Trophoblast cell (in vitro differentiated cells and primary cell): ENCODE measurements at regions not wholly inside any gene's neighbourhood (a gene's known extent, or its start where the extent isn't known, plus 50 kb on each side); places are given as distances from the start of the nearest gene placed in this dataset.

ENCODE experiments used
- DNase-seq, 2 donors: peaks; one replicate each; pipeline ENCODE4 v3.0.0-alpha.2; 2016
- H2AFZ ChIP-seq: 2 replicates; pipeline ENCODE4 v1.6.1; 2013; ENCODE audit warnings: low read length, moderate library complexity, mild to moderate bottlenecking; ENCODE audit not compliant: insufficient read depth, poor library complexity
- H2AK5ac ChIP-seq: 2 replicates; pipeline ENCODE4 v1.6.1; 2013; ENCODE audit warnings: mild to moderate bottlenecking, low read length
- H2BK120ac ChIP-seq: 2 replicates; pipeline ENCODE4 v1.6.1; 2013; ENCODE audit warnings: low read length, mild to moderate bottlenecking, moderate library complexity; ENCODE audit not compliant: insufficient read depth, poor library complexity
- H2BK12ac ChIP-seq: 2 replicates; pipeline ENCODE4 v1.6.1; 2013; ENCODE audit warnings: mild to moderate bottlenecking, low read length, moderate library complexity
- H2BK5ac ChIP-seq: 2 replicates; pipeline ENCODE4 v1.6.1; 2013; ENCODE audit warnings: low read length, low read depth, moderate library complexity, mild to moderate bottlenecking; ENCODE audit not compliant: poor library complexity
- H3K14ac ChIP-seq: 2 replicates; pipeline ENCODE4 v1.6.1; 2013; ENCODE audit warnings: mild to moderate bottlenecking, low read length
- H3K18ac ChIP-seq: 2 replicates; pipeline ENCODE4 v1.6.1; 2013; ENCODE audit warnings: mild to moderate bottlenecking, low read length
- H3K23ac ChIP-seq: 2 replicates; pipeline ENCODE4 v1.6.1; 2013; ENCODE audit warnings: low read length
- H3K27ac ChIP-seq: 2 replicates; pipeline ENCODE4 v1.5.1; 2013; ENCODE audit warnings: low read depth, mild to moderate bottlenecking, inconsistent platforms, low read length, moderate library complexity
- H3K27me3 ChIP-seq: 2 replicates; pipeline ENCODE4 v1.6.1; 2013; ENCODE audit warnings: inconsistent platforms, mild to moderate bottlenecking, low read length, moderate library complexity; ENCODE audit not compliant: insufficient read depth
- H3K36me3 ChIP-seq, 2 experiments: 1 replicate in 1 of 2; 2 replicates in 1 of 2; pipeline ENCODE4 v1.6.1; 2013; ENCODE audit warnings: low read length in 2 of 2, mild to moderate bottlenecking in 2 of 2, moderate library complexity in 1 of 2; ENCODE audit not compliant: insufficient read depth in 2 of 2, control insufficient read depth in 1 of 2
- H3K4ac ChIP-seq: 2 replicates; pipeline ENCODE4 v1.6.1; 2013; ENCODE audit warnings: low read depth, mild to moderate bottlenecking, low read length, moderate library complexity
- H3K4me1 ChIP-seq, 2 experiments: 1 replicate in 1 of 2; 2 replicates in 1 of 2; pipeline ENCODE4 v1.6.1; 2013; ENCODE audit warnings: low read length in 2 of 2, mild to moderate bottlenecking in 2 of 2, moderate library complexity in 1 of 2; ENCODE audit not compliant: insufficient read depth in 2 of 2, control insufficient read depth in 1 of 2
- H3K4me2 ChIP-seq: 2 replicates; pipeline ENCODE4 v1.6.1; 2013; ENCODE audit warnings: inconsistent platforms, mild to moderate bottlenecking, low read length, moderate library complexity
- H3K4me3 ChIP-seq: 2 replicates; pipeline ENCODE4 v1.5.1; 2013; ENCODE audit warnings: mild to moderate bottlenecking, low read depth, low read length, inconsistent platforms
- H3K79me1 ChIP-seq: one replicate; pipeline ENCODE4 v1.6.1; 2013; ENCODE audit warnings: low read length
- H3K79me2 ChIP-seq: 2 replicates; pipeline ENCODE4 v1.6.1; 2013; ENCODE audit warnings: low read length, mild to moderate bottlenecking; ENCODE audit not compliant: control insufficient read depth, insufficient read depth, poor library complexity
- H3K9ac ChIP-seq: 2 replicates; pipeline ENCODE4 v1.6.1; 2013; ENCODE audit warnings: mild to moderate bottlenecking, low read length
- H3K9me3 ChIP-seq: 2 replicates; pipeline ENCODE4 v1.6.1; 2013; ENCODE audit warnings: low read depth, mild to moderate bottlenecking, control low read depth, inconsistent platforms, low read length; ENCODE audit not compliant: insufficient read depth
- H4K12ac ChIP-seq: 2 replicates; pipeline ENCODE4 v1.6.1; 2013; ENCODE audit warnings: low read depth, mild to moderate bottlenecking, low read length, moderate library complexity
- H4K8ac ChIP-seq: 2 replicates; pipeline ENCODE4 v1.6.1; 2013; ENCODE audit warnings: low read depth, mild to moderate bottlenecking, low read length, moderate library complexity
- H4K91ac ChIP-seq: one replicate; pipeline ENCODE4 v1.6.1; 2013; ENCODE audit warnings: low read depth, mild to moderate bottlenecking, low read length, moderate library complexity
- WGBS: extraction: QIAGEN DNeasy Blood & Tissue Kit; methylation state at CpG from one replicate; pipeline ENCODE4 v1.1.7; 2013; ENCODE audit warnings: missing lambda C conversion rate; ENCODE audit not compliant: insufficient read length, insufficient coverage; ENCODE audit errors: extremely low coverage; 5-methylcytosine and 5-hydroxymethylcytosine counted together

GRCh38 chr18:38362286-38362792 lies 796.7 kb upstream of the CELF4 start:
- no CpG with 5 or more reads among the region's 2 CpGs for WGBS
- no peak overlapping the region for H3K27ac ChIP-seq
- no peak overlapping the region for H3K18ac ChIP-seq

GRCh38 chr18:38358805-38359657 lies 793.4 kb upstream of the CELF4 start:
- no peaks in the 10 kb centered on the region for H3K79me2 ChIP-seq
- no peak overlapping the region for H2AK5ac ChIP-seq
- no peak overlapping the region for H2AFZ ChIP-seq
- H3K4me3 ChIP-seq, result no peak overlapping the region
- no CpG with 5 or more reads among the region's 11 CpGs for WGBS
- H4K12ac ChIP-seq, result no peak overlapping the region
- no peak overlapping the region for H3K14ac ChIP-seq
- H3K27ac ChIP-seq, result no peak overlapping the region
- peaks cover 0 to 3% of the 10 kb centered on the region in 2 experiments for H3K4me1 ChIP-seq
- no peaks in the 10 kb centered on the region for H3K36me3 ChIP-seq
- no peak overlapping the region for H3K9ac ChIP-seq
- no peak overlapping the region for H3K4me2 ChIP-seq
- no peak overlapping the region for H3K4ac ChIP-seq
- H2BK120ac ChIP-seq, result no peak overlapping the region
- H3K18ac ChIP-seq, result no peak overlapping the region
- no peaks in the 10 kb centered on the region for H3K27me3 ChIP-seq
- no peaks in the 10 kb centered on the region for H3K79me1 ChIP-seq
- H3K23ac ChIP-seq, result no peak overlapping the region
- no peak overlapping the region for H2BK12ac ChIP-seq
- H3K9me3 ChIP-seq, result no peaks in the 10 kb centered on the region
- no peak overlapping the region for H2BK5ac ChIP-seq
- H4K8ac ChIP-seq, result no peak overlapping the region
- no peak overlapping the region for H4K91ac ChIP-seq
- no peak for DNase-seq

More at GRCh38 chr18:38362286-38362792, 796.7 kb upstream of the CELF4 start:
- H4K8ac ChIP-seq, result no peak overlapping the region
- no peaks in the 10 kb centered on the region for H3K79me1 ChIP-seq
- H3K4me1 ChIP-seq, result peaks cover 0 to 3% of the 10 kb centered on the region in 2 experiments
- H3K36me3 ChIP-seq, result no peaks in the 10 kb centered on the region
- H3K79me2 ChIP-seq, result no peaks in the 10 kb centered on the region
- H2BK12ac ChIP-seq, result no peak overlapping the region
- no peak overlapping the region for H2BK120ac ChIP-seq
- no peak overlapping the region for H3K23ac ChIP-seq
- no peak overlapping the region for H3K4me2 ChIP-seq
- H3K9me3 ChIP-seq, result no peaks in the 10 kb centered on the region
- H3K9ac ChIP-seq, result no peak overlapping the region
- no peak overlapping the region for H4K12ac ChIP-seq
- H2BK5ac ChIP-seq, result no peak overlapping the region
- no peak overlapping the region for H3K4me3 ChIP-seq
- H3K4ac ChIP-seq, result no peak overlapping the region
- H3K27me3 ChIP-seq, result no peaks in the 10 kb centered on the region
- H2AK5ac ChIP-seq, result no peak overlapping the region
- H2AFZ ChIP-seq, result no peak overlapping the region
- no peak for DNase-seq
- H4K91ac ChIP-seq, result no peak overlapping the region
- no peak overlapping the region for H3K14ac ChIP-seq

DNA sequence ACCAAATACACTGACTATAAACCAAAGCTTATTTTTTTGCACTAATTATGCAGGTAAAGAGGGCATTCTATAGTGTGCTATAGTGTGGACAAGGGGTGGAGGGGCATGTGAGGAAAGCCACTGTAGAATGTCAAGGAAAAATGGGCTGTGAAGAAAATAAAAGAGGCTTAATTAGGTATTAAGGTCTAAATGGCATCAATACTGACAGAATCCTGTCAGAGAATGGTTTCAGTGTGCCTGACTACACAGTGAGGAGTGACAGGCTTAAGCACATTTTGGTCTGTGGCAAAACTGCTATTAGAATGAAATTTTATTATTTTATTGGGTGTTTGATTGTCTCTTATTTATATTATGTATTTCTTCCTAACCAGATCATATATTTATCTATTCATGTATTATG lies 787.6 kb upstream of the CELF4 start:
- Histone ChIP-seq H2AFZ (no peak overlapping the region), H3K4me3 (no peak overlapping the region), H2BK12ac (no peak overlapping the region), H3K14ac (no peak overlapping the region), H4K91ac (no peak overlapping the region), H3K79me1 (no peaks in the 10 kb centered on the region), H3K4me2 (no peak overlapping the region), H4K12ac (no peak overlapping the region), H3K79me2 (no peaks in the 10 kb centered on the region), H4K8ac (no peak overlapping the region), H3K23ac (no peak overlapping the region), H2BK120ac (no peak overlapping the region), H3K9me3 (no peaks in the 10 kb centered on the region), H3K18ac (no peak overlapping the region), H3K27ac (no peak overlapping the region), H3K36me3 (no peaks in the 10 kb centered on the region), H3K4ac (no peak overlapping the region), H3K4me1 (no peaks in the 10 kb centered on the region), H3K9ac (no peak overlapping the region), H2AK5ac (no peak overlapping the region), H2BK5ac (no peak overlapping the region), H3K27me3 (no peaks in the 10 kb centered on the region)
- DNase-seq, result no peak

- Histone ChIP-seq H3K9me3 (no peaks in the 10 kb centered on the region), H3K27ac (no peak overlapping the region), H4K12ac (no peak overlapping the region), H2BK12ac (no peak overlapping the region), H3K36me3 (no peaks in the 10 kb centered on the region), H3K4me3 (no peak overlapping the region), H3K18ac (no peak overlapping the region), H3K79me1 (no peaks in the 10 kb centered on the region), H2BK120ac (no peak overlapping the region), H2AFZ (no peak overlapping the region), H3K14ac (no peak overlapping the region), H2AK5ac (no peak overlapping the region), H3K4me2 (no peak overlapping the region), H4K91ac (no peak overlapping the region), H3K4ac (no peak overlapping the region), H3K23ac (no peak overlapping the region), H3K4me1 (no peaks in the 10 kb centered on the region), H3K9ac (no peak overlapping the region), H2BK5ac (no peak overlapping the region), H3K27me3 (no peaks in the 10 kb centered on the region), H4K8ac (no peak overlapping the region), H3K79me2 (no peaks in the 10 kb centered on the region)
- no CpG with 5 or more reads among the region's 2 CpGs for WGBS
- DNase-seq, result no peak
Measured at GRCh38 chr18:38350141-38350540, 784.5 kb upstream of the CELF4 start.
